GM19351 (cell line): ENCODE measurements at regions not wholly inside any gene's neighbourhood (a gene's known extent, or its start where the extent isn't known, plus 50 kb on each side); places are given as distances from the start of the nearest gene placed in this dataset.

Source experiments
- ATAC-seq: cut with Tn5 transposase; IDR thresholded peaks from one replicate; pipeline ENCODE4 v1.9.1; 2021; ENCODE audit warnings: mild to moderate bottlenecking, moderate library complexity; ENCODE audit not compliant: unreplicated experiment

GRCh38 chr2:181185421-181185820, 205.0 kb downstream of the UBE2E3 start:
- ATAC-seq = no peak

GRCh38 chr2:181185948-181186347, 205.5 kb downstream of the UBE2E3 start:
- ATAC-seq = no peak

GRCh38 chr2:181188605-181189004, 208.2 kb downstream of the UBE2E3 start:
- no peak for ATAC-seq

- no peak for ATAC-seq
Measured at GRCh38 chr2:181189951-181190350, 209.5 kb downstream of the UBE2E3 start.

- ATAC-seq = no peak
Measured at GRCh38 chr2:181190711-181191110, 210.3 kb downstream of the UBE2E3 start.

- no peak for ATAC-seq
Measured at GRCh38 chr2:181193550-181193949, 213.1 kb downstream of the UBE2E3 start.

- no peak for ATAC-seq
Measured at GRCh38 chr2:181196401-181196800, 216.0 kb downstream of the UBE2E3 start.

GRCh38 chr2:181197140-181197760, 216.8 kb downstream of the UBE2E3 start:
- ATAC-seq = no peak

GRCh38 chr2:181198183-181198864, 217.9 kb downstream of the UBE2E3 start:
- ATAC-seq = no peak

GRCh38 chr2:181203412-181203811, 223.0 kb downstream of the UBE2E3 start:
- no peak for ATAC-seq

- ATAC-seq = no peak
Measured at GRCh38 chr2:181203916-181204315, 223.5 kb downstream of the UBE2E3 start.

GRCh38 chr2:181218401-181218821, 238.0 kb downstream of the UBE2E3 start:
- ATAC-seq = no peak

GRCh38 chr2:181223234-181223633, 234.0 kb upstream of the ITGA4 start:
- no peak for ATAC-seq

GRCh38 chr2:181224866-181225265, 232.3 kb upstream of the ITGA4 start:
- no peak for ATAC-seq

GRCh38 chr2:181228661-181229060, 228.5 kb upstream of the ITGA4 start:
- no peak for ATAC-seq

- no peak for ATAC-seq
Measured at GRCh38 chr2:181231151-181231550, 226.0 kb upstream of the ITGA4 start.

GRCh38 chr2:181231886-181232621, 225.1 kb upstream of the ITGA4 start:
- no peak for ATAC-seq

GRCh38 chr2:181234487-181234891, 222.7 kb upstream of the ITGA4 start:
- no peak for ATAC-seq

GRCh38 chr2:181235011-181235410, 222.2 kb upstream of the ITGA4 start:
- no peak for ATAC-seq

GRCh38 chr2:181235683-181236459, 221.3 kb upstream of the ITGA4 start:
- peak; percentile 98 for ATAC-seq

- no peak for ATAC-seq
Measured at GRCh38 chr2:181239201-181239799, 217.9 kb upstream of the ITGA4 start.
